VCaP (cell line): ENCODE measurements at regions not wholly inside any gene's neighbourhood (a gene's known extent, or its start where the extent isn't known, plus 50 kb on each side); places are given as distances from the start of the nearest gene placed in this dataset.
A peak's percentile ranks its signal among the peaks of the same experiment; 100 is the strongest.

Experiments used
- H3K27ac ChIP-seq: fragments of 450-650 bp; 2 replicates; pipeline ENCODE4 v1.5.1; 2017
- TF ChIP-seq, protein P1 (sequence below): fragments of 450-650 bp; conservative IDR thresholded peaks from 2 replicates; pipeline ENCODE4 v1.5.1; 2017; ENCODE audit warnings: mild to moderate bottlenecking, moderate library complexity

DNA sequence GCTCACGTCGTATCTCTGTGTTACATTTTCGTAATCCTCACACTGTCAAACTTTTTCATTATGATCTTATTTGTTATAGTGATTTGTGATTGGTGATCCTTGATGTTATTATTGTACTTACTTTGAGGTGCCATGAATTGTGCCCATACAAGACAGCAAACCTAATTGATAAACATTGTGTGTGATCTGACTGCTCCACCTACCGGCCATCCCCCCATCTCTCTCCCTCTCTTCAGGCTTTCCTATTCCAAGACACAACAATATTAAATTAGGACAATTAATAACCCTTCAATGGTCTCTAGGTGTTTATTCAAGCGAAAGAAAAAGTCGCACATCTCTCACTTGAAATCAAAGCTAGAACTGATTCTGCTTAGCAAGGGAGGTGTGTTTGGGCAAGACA is 349.3 kb downstream of the RBM26 start:
- TF ChIP-seq, protein P1, sequence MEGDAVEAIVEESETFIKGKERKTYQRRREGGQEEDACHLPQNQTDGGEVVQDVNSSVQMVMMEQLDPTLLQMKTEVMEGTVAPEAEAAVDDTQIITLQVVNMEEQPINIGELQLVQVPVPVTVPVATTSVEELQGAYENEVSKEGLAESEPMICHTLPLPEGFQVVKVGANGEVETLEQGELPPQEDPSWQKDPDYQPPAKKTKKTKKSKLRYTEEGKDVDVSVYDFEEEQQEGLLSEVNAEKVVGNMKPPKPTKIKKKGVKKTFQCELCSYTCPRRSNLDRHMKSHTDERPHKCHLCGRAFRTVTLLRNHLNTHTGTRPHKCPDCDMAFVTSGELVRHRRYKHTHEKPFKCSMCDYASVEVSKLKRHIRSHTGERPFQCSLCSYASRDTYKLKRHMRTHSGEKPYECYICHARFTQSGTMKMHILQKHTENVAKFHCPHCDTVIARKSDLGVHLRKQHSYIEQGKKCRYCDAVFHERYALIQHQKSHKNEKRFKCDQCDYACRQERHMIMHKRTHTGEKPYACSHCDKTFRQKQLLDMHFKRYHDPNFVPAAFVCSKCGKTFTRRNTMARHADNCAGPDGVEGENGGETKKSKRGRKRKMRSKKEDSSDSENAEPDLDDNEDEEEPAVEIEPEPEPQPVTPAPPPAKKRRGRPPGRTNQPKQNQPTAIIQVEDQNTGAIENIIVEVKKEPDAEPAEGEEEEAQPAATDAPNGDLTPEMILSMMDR, result peak; percentile 69
- no peak overlapping the region for H3K27ac ChIP-seq

DNA sequence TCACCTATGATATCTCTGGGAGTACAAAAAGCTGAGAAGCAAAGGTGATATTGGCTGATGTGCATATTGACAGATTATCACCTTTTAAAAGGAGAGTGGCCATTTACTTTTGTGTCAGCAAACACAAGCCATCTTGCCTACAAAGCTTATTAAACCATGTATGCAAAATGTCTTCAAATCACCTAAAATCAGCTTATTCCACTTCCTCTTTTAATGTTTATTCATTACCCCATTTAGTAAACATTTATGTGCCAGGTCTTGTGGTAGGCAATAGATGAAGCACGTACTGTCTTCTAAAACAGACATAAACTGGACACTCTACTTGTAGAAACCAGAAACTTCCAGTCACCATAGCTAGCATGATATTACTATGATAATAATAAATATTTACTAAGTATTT is 354.6 kb downstream of the RBM26 start:
- no peak overlapping the region for H3K27ac ChIP-seq
- TF ChIP-seq, protein P1, result no peak

DNA sequence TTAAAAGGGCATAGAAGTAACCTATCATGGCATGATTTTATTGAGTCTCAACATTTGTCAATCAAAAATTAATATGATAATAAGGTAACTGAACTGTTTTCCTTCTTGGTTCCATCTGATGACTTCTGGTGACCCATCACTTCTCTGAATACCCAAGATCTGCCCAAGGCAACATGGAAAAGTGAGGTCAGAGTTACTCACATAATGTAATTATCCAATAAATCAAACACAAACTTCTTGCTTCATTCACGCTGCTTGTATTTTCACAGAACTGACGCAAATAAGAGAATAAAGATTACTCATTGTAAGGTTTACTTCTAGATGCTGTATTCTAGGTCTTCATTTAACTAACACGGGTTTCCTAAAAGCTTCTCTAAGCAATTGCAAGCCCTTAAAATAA is 361.6 kb downstream of the RBM26 start:
- no peak overlapping the region for H3K27ac ChIP-seq
- TF ChIP-seq, protein P1, result no peak

DNA sequence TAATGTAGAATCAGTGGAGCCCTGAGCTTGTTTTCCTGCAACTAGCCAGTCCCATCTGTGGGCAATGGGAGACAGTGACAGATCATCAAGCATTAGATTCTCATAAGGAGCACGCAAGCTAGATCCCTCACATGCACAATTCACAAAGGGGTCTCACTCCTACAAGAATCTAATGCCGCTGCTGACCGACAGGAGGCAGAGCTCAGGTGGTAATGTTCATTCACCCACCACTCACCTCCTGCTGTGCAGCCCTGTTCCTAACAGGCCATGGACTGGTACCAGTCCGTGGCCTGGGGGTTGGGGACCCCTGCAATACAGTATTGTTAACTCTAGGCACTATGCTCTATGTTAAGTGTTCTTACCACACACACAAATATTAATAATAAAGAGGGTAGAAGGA is 362.8 kb downstream of the RBM26 start:
- TF ChIP-seq, protein P1, result no peak
- H3K27ac ChIP-seq, result no peak overlapping the region

DNA sequence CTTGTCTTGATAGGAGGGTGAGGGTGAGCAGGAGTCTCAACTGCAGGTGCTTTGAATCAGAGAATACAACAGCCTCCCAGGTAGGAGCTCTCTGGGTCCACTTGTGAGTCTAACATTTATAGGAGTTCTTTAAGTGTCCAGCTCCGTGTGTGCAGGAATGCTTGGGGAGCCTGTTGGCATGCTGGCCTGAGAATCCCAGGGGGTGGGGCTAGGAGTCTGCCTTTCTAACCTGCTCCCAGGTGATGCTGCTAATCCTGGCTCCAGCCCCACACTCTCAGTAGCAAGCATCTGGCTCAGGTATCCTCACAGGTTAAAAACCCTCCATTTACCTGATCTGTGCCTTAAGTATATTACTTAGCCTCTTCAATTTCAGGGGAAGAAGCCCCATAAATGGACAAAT is 368.9 kb downstream of the RBM26 start:
- no peak overlapping the region for H3K27ac ChIP-seq
- TF ChIP-seq, protein P1, result no peak

DNA sequence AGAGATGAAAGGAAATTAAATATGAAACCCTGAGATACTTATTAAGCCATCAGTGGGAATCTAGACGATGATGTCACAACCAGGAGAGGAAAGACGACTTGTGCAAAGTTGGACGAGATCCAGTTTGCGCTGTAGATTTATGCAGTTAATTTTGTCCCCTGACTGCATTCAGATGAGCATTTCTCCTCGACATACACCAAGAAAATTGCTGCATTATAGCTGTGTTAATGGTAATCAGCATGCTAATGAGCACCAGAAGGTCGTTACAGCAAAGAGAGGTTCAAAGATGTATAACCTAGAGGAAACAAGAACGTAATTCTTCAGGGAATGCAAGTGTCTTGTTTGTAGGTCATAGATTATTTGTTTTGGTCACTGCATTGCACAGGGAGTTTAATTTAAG is 371.7 kb downstream of the RBM26 start:
- TF ChIP-seq, protein P1, result no peak
- H3K27ac ChIP-seq, result no peak overlapping the region

DNA sequence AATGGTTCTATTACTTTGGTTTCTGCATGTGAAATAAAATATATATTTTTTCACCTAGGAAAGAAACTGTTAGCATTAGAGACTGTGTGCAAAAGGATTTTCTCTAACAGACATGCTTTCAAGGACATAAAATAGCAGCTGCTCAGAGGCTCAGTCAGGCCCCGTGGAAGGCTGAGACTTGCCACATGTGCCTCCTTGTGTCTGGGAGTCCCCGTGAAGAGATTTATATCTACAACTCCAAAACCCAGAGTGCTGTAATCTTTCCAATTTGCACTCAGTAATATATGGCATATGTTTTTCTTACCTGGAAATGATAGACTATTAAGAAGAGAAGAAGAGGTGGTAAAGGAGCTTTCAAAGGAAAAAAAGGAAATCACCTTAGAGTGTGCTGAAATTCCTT is 371.6 kb upstream of the OBI1 start:
- H3K27ac ChIP-seq, result no peak overlapping the region
- TF ChIP-seq, protein P1, result no peak

DNA sequence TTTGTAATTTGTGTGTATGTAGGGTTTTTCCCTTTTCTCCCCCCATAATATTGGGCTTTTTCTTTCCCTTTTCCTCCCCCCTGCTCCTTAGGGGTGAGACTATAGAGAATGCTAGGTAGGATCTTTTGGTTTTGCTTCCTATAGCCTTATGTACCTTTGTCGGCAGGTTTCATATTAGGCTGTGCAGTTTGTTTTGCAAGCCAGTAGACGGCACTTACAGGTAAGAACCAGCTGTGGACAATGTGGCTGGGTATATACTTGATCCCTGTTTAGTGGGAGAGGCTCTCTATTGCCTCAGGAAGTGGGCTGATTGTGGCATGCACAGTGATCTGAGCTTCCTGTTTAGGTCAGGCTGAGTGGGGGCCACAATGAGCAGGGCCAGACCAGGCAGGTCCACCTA is 359.2 kb upstream of the OBI1 start:
- no peak overlapping the region for H3K27ac ChIP-seq
- TF ChIP-seq, protein P1, result no peak; the same call in 1 of the 2 replicates
